Stimulated activated CD8-positive, alpha-beta memory T cell treated with anti-CD3 and anti-CD28 coated beads, Interleukin-2, amount 100 ng/mL, for 1 hour (primary cell): ENCODE measurements at regions not wholly inside any gene's neighbourhood (a gene's known extent, or its start where the extent isn't known, plus 50 kb on each side); places are given as distances from the start of the nearest gene placed in this dataset.

Experiments used
- DNase-seq, 2 donors: peaks; one replicate each; pipeline ENCODE4 v3.0.0-alpha.2; 2020; ENCODE audit warnings: low read depth in 2 of 2

- DNase-seq: no peak
Measured at GRCh38 chr11:70650075-70650909, 252.0 kb downstream of the CTTN start.

- no peak for DNase-seq
Measured at GRCh38 chr11:70651031-70651430, 252.7 kb downstream of the CTTN start.

- DNase-seq: no peak
Measured at GRCh38 chr11:70654016-70654415, 255.7 kb downstream of the CTTN start.

- no peak for DNase-seq
Measured at GRCh38 chr11:70655816-70656215, 257.5 kb downstream of the CTTN start.

- DNase-seq: no peak
Measured at GRCh38 chr11:70656252-70656651, 257.9 kb downstream of the CTTN start.

- DNase-seq: no peak
Measured at GRCh38 chr11:70660059-70660888, 261.9 kb downstream of the CTTN start.

- DNase-seq: no peak
Measured at GRCh38 chr11:70660889-70661197, 262.5 kb downstream of the CTTN start.

GRCh38 chr11:70661761-70662501, 263.6 kb downstream of the CTTN start:
- no peak for DNase-seq

GRCh38 chr11:70662691-70663098, 264.4 kb downstream of the CTTN start:
- DNase-seq: no peak

- DNase-seq: no peak
Measured at GRCh38 chr11:70663815-70664214, 265.5 kb downstream of the CTTN start.

- DNase-seq: no peak
Measured at GRCh38 chr11:70666311-70666710, 268.0 kb downstream of the CTTN start.

- no peak for DNase-seq
Measured at GRCh38 chr11:70667767-70668166, 269.4 kb downstream of the CTTN start.

GRCh38 chr11:70668204-70669202, 270.2 kb downstream of the CTTN start:
- no peak for DNase-seq

GRCh38 chr11:70669281-70669680, 271.0 kb downstream of the CTTN start:
- no peak for DNase-seq

GRCh38 chr11:70669871-70670675, 271.7 kb downstream of the CTTN start:
- DNase-seq: no peak

GRCh38 chr11:70670676-70671034, 272.3 kb downstream of the CTTN start:
- no peak for DNase-seq

GRCh38 chr11:70671083-70671482, 272.8 kb downstream of the CTTN start:
- no peak for DNase-seq

GRCh38 chr11:70671611-70672010, 273.3 kb downstream of the CTTN start:
- DNase-seq: no peak

- no peak for DNase-seq
Measured at GRCh38 chr11:70672991-70673653, 274.8 kb downstream of the CTTN start.

- DNase-seq: no peak
Measured at GRCh38 chr11:70674605-70675004, 276.3 kb downstream of the CTTN start.
